Pancreas (tissue), 10 donors: ENCODE measurements at regions not wholly inside any gene's neighbourhood (a gene's known extent, or its start where the extent isn't known, plus 50 kb on each side); places are given as distances from the start of the nearest gene placed in this dataset.

ENCODE experiments used
- ATAC-seq, 4 donors: fragments of 200-7000 bp; cut with Tn5 transposase; one replicate each; pipeline versions ENCODE4 v1.8.0 to v1.9.1; 2020; ENCODE audit warnings: mild to moderate bottlenecking in 4 of 4, moderate library complexity in 4 of 4
- DNase-seq, 6 donors: peaks; one replicate each; pipeline ENCODE4 v3.0.0-alpha.2; 2020
- FAIRE-seq: peaks from 2 replicates; lab custom pipeline; 2012; peaks lifted over from hg19 to GRCh38; lab: Jason Lieb, UNC
- H3K27ac ChIP-seq, 4 donors: fragments of 200-600 bp; sonication (generic); 1 replicate in 3 of 4; 2 replicates in 1 of 4; pipeline versions ENCODE4 v1.5.0 to v1.8.0; 2020
- H3K27me3 ChIP-seq, 4 donors: fragments of 200-600 bp; one replicate each; pipeline ENCODE4 v1.8.0; 2021
- H3K36me3 ChIP-seq, 3 donors: fragments of 200-600 bp; sonication (generic) in 1 of 3; one replicate each; pipeline versions ENCODE4 v1.5.0 to v1.8.0; 2020 to 2021
- H3K4me1 ChIP-seq, 3 donors: fragments of 200-600 bp; one replicate each; pipeline ENCODE4 v1.8.0; 2021
- H3K4me3 ChIP-seq, 4 donors: fragments of 200-600 bp; sonication (generic) in 2 of 4; one replicate each; pipeline versions ENCODE4 v1.5.0 to v1.8.0; 2020 to 2021
- H3K9me3 ChIP-seq, 4 donors: fragments of 200-600 bp; one replicate each; pipeline ENCODE4 v1.8.0; 2021
- CTCF ChIP-seq, 4 donors: fragments of 200-600 bp; sonication (generic) in 3 of 4; IDR thresholded peaks; one replicate each; pipeline versions ENCODE4 v1.5.0 to v1.8.0; 2021; ENCODE audit warnings: antibody characterized with exemption in 4 of 4
- WGBS, 2 donors: extraction: QIAGEN DNeasy Blood & Tissue Kit; methylation state at CpG; one replicate each; pipeline ENCODE4 v1.1.7; 2013; 5-methylcytosine and 5-hydroxymethylcytosine counted together
- intact Hi-C, 3 donors: fragments of 100-400 bp; cut with DNase I; formaldehyde crosslinking; loops; one replicate each; pipeline versions ENCODE4 v1.11.1 to v1.14.2; 2022
- donor health status: healthy with polysubstance abuse.
- donor health status: DM: no; HTN: no; CAD: no; lungs with moderate emphysema.
- donor health status: DM: no; HTN: no; CAD: no.
- donor health status: control.
- donor health status: control.
- donor health status: Bipolar disorder and iron deficiency.
- donor health status: DM: yes; HTN: yes; CAD: no.
- donor health status: DM: no; HTN: no; CAD: no.
- donor health status: DM: no; HTN: no; CAD: no.
- donor health status: DM: yes; HTN: yes; CAD: no.

GRCh38 chr18:52208646-52209045, 131.4 kb upstream of the DCC start:
- DNase-seq = no peak
- H3K27me3 ChIP-seq = no peaks in the 10 kb centered on the region
- H3K27ac ChIP-seq = no peak overlapping the region
- H3K9me3 ChIP-seq = no peaks in the 10 kb centered on the region
- ATAC-seq = no peak
- no peak for TF ChIP-seq CTCF (IDR thresholded peaks at IDR 0.05)
- WGBS, 2 donors = 88 to 96% methylated on average over 3 of the region's 3 CpGs
- no peaks in the 10 kb centered on the region for H3K4me1 ChIP-seq
- no peak overlapping the region for H3K4me3 ChIP-seq
- no peaks in the 10 kb centered on the region for H3K36me3 ChIP-seq
- FAIRE-seq = no peak
- intact Hi-C loops = no loop called here

GRCh38 chr18:52216109-52216508, 123.9 kb upstream of the DCC start:
- no peak overlapping the region for H3K27ac ChIP-seq
- H3K27me3 ChIP-seq = no peaks in the 10 kb centered on the region
- H3K9me3 ChIP-seq = no peaks in the 10 kb centered on the region
- intact Hi-C loops = no loop called here
- no peak for TF ChIP-seq CTCF (IDR thresholded peaks at IDR 0.05)
- ATAC-seq (no peak), FAIRE-seq (no peak), DNase-seq (no peak)
- H3K4me3 ChIP-seq = no peak overlapping the region
- no peaks in the 10 kb centered on the region for H3K4me1 ChIP-seq
- no peaks in the 10 kb centered on the region for H3K36me3 ChIP-seq

GRCh38 chr18:52216666-52217065, 123.3 kb upstream of the DCC start:
- intact Hi-C loops = no loop called here
- H3K27ac ChIP-seq = no peak overlapping the region

GRCh38 chr18:52219102-52219501, 120.9 kb upstream of the DCC start:
- Histone ChIP-seq H3K4me3 (no peak overlapping the region), H3K27me3 (no peaks in the 10 kb centered on the region), H3K36me3 (no peaks in the 10 kb centered on the region), H3K27ac (no peak overlapping the region), H3K4me1 (no peaks in the 10 kb centered on the region), H3K9me3 (no peaks in the 10 kb centered on the region)
- no peak for DNase-seq
- intact Hi-C loops = no loop called here
- TF ChIP-seq CTCF (IDR thresholded peaks at IDR 0.05) = no peak
- no peak for FAIRE-seq
- 51 to 52% methylated on average over 3 of the region's 3 CpGs for WGBS, 2 donors
- ATAC-seq = no peak

More at GRCh38 chr18:52216666-52217065, 123.3 kb upstream of the DCC start:
- FAIRE-seq = no peak
- WGBS, 2 donors = 24 to 31% methylated on average over 1 of the region's 1 CpG
- Histone ChIP-seq H3K27me3 (no peaks in the 10 kb centered on the region), H3K36me3 (no peaks in the 10 kb centered on the region), H3K4me3 (no peak overlapping the region), H3K9me3 (no peaks in the 10 kb centered on the region), H3K4me1 (no peaks in the 10 kb centered on the region)
- no peak for TF ChIP-seq CTCF (IDR thresholded peaks at IDR 0.05)
- no peak for DNase-seq
- ATAC-seq = no peak

GRCh38 chr18:52220062-52220591, 119.9 kb upstream of the DCC start:
- ATAC-seq = no peak
- intact Hi-C loops = no loop called here
- H3K4me1 ChIP-seq = no peaks in the 10 kb centered on the region

More at GRCh38 chr18:52220062-52220591, 119.9 kb upstream of the DCC start:
- Histone ChIP-seq H3K36me3 (no peaks in the 10 kb centered on the region), H3K27ac (no peak overlapping the region), H3K27me3 (no peaks in the 10 kb centered on the region), H3K4me3 (no peak overlapping the region), H3K9me3 (no peaks in the 10 kb centered on the region)
- FAIRE-seq = no peak
- TF ChIP-seq CTCF (IDR thresholded peaks at IDR 0.05) = no peak
- no peak for DNase-seq
- WGBS, 2 donors = 65 to 80% methylated on average over 1 of the region's 1 CpG
